ENCODE measurements at regions not wholly inside any gene's neighbourhood (a gene's known extent, or its start where the extent isn't known, plus 50 kb on each side); places are given as distances from the start of the nearest gene placed in this dataset.

DNA sequence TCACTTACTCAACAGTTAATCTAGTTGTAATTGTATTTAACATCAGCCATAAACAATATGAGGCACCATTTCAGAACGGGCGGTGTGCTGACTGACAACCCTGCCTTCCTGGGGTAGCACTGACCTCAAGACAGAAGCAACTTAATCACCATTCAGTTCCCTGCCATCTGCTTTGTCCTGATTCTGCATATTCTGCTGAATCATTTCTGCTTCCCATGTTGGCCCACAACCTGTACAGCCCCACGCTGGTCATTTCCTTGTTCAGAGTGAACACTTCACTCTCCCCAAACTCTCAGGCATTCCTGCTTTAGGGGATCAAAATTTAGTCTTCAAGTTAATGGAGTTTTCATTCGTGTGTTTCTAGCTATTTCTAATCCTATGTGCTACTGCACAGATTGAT, 132.3 kb upstream of the ZBED5 start:
- H3K4me3 ChIP-seq (ENCODE audit: low read depth, low read length, poor library complexity, severe bottlenecking) = no peak overlapping the region
- CTCF ChIA-PET = no interaction called here
- intact Hi-C loops (cut with micrococcal nuclease; ENCODE audit: unreplicated experiment) = no loop called here
- no peak overlapping the region for H3K27ac ChIP-seq (ENCODE audit: low read depth, low read length, poor library complexity, severe bottlenecking)
- no peaks in the 10 kb centered on the region for H3K9me3 ChIP-seq (ENCODE audit: low read depth, low read length, poor library complexity, severe bottlenecking)
- DNase-seq (ENCODE audit: low spot score) = no peak
- no TSS peak for BruUV-seq (replicated peaks)
- H3K4me1 ChIP-seq (ENCODE audit: insufficient read depth, low read length, poor library complexity, severe bottlenecking) = no peaks in the 10 kb centered on the region
- H3K27me3 ChIP-seq (replicated peaks; ENCODE audit: insufficient read depth, low read depth, low read length, poor library complexity) = no peaks in the 10 kb centered on the region
- TF ChIP-seq, protein P1, sequence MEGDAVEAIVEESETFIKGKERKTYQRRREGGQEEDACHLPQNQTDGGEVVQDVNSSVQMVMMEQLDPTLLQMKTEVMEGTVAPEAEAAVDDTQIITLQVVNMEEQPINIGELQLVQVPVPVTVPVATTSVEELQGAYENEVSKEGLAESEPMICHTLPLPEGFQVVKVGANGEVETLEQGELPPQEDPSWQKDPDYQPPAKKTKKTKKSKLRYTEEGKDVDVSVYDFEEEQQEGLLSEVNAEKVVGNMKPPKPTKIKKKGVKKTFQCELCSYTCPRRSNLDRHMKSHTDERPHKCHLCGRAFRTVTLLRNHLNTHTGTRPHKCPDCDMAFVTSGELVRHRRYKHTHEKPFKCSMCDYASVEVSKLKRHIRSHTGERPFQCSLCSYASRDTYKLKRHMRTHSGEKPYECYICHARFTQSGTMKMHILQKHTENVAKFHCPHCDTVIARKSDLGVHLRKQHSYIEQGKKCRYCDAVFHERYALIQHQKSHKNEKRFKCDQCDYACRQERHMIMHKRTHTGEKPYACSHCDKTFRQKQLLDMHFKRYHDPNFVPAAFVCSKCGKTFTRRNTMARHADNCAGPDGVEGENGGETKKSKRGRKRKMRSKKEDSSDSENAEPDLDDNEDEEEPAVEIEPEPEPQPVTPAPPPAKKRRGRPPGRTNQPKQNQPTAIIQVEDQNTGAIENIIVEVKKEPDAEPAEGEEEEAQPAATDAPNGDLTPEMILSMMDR (conservative IDR thresholded peaks at IDR 0.05; ENCODE audit: low read depth, low read length) = no peak
- TF ChIP-seq EZH2 (IDR thresholded peaks at IDR 0.05; ENCODE audit: borderline replicate concordance, low read depth, low read length, poor library complexity, severe bottlenecking) = no peak
- no peaks in the 10 kb centered on the region for H3K36me3 ChIP-seq (ENCODE audit: insufficient read depth, low read length, poor library complexity, severe bottlenecking)
- POLR2A ChIA-PET (ENCODE audit: low non-redundant PET) = no interaction called here

DNA sequence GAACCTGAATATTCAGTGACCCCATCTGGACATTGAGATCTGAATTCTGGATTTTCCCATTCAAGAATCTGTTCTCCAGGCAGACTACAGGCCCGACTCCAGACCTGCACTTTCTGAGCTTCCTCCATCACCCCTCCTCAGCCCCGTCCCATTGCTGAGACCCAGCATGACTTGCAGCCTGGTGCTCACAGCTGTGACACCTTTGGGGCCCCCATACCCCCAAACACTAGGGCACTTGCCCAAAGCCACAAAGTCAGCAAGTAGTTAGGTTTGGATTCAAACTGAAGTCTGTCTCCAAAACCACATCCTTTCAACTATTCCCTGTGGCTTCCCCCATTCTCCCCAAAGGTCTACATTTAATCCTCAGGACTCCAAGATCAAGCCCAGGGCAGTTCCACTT, 128.2 kb upstream of the ZBED5 start:
- no peak for DNase-seq (ENCODE audit: low spot score)
- Histone ChIP-seq H3K36me3 (ENCODE audit: insufficient read depth, low read length, poor library complexity, severe bottlenecking) (no peaks in the 10 kb centered on the region), H3K4me3 (ENCODE audit: low read depth, low read length, poor library complexity, severe bottlenecking) (no peak overlapping the region), H3K27me3 (replicated peaks; ENCODE audit: insufficient read depth, low read depth, low read length, poor library complexity) (no peaks in the 10 kb centered on the region), H3K4me1 (ENCODE audit: insufficient read depth, low read length, poor library complexity, severe bottlenecking) (peaks cover 7% of the 10 kb centered on the region), H3K27ac (ENCODE audit: low read depth, low read length, poor library complexity, severe bottlenecking) (no peak overlapping the region), H3K9me3 (ENCODE audit: low read depth, low read length, poor library complexity, severe bottlenecking) (no peaks in the 10 kb centered on the region)
- TF ChIP-seq, protein P1 (conservative IDR thresholded peaks at IDR 0.05; ENCODE audit: low read depth, low read length) = no peak
- TF ChIP-seq EZH2 (IDR thresholded peaks at IDR 0.05; ENCODE audit: borderline replicate concordance, low read depth, low read length, poor library complexity, severe bottlenecking) = no peak
- ChIA-PET POLR2A (ENCODE audit: low non-redundant PET) (no interaction called here), CTCF (no interaction called here)
- no TSS peak for BruUV-seq (replicated peaks)
- intact Hi-C loops (cut with micrococcal nuclease; ENCODE audit: unreplicated experiment) = no loop called here

DNA sequence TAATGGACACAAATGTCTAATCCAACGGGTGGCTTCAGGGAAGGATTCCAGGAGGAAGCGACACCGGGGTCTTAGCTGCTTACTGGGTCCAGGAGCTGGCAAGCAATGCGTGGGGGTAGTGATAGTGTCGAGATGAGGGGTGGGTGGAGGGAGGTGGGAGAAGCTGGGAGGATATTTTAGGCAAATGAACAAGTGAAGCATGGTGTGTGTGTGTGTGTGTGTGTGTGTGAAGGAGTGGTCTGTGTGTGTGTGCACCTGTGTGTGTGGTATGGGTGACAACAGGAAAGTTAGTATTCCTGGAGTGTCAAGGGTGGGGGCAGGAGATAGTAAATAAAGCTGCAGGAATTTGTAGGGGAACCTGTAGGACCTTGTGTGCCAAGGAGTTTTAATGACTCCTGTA, 126.9 kb upstream of the ZBED5 start:
- POLR2A ChIA-PET (ENCODE audit: low non-redundant PET) = no interaction called here
- H3K4me1 ChIP-seq (ENCODE audit: insufficient read depth, low read length, poor library complexity, severe bottlenecking) = peaks cover 7% of the 10 kb centered on the region
- CTCF ChIA-PET = no interaction called here
- no peaks in the 10 kb centered on the region for H3K9me3 ChIP-seq (ENCODE audit: low read depth, low read length, poor library complexity, severe bottlenecking)
- H3K27me3 ChIP-seq (replicated peaks; ENCODE audit: insufficient read depth, low read depth, low read length, poor library complexity) = no peaks in the 10 kb centered on the region
- TF ChIP-seq, protein P1 (conservative IDR thresholded peaks at IDR 0.05; ENCODE audit: low read depth, low read length) = no peak
- TF ChIP-seq EZH2 (IDR thresholded peaks at IDR 0.05; ENCODE audit: borderline replicate concordance, low read depth, low read length, poor library complexity, severe bottlenecking) = no peak
- H3K4me3 ChIP-seq (ENCODE audit: low read depth, low read length, poor library complexity, severe bottlenecking) = no peak overlapping the region
- H3K27ac ChIP-seq (ENCODE audit: low read depth, low read length, poor library complexity, severe bottlenecking) = no peak overlapping the region
- BruUV-seq (replicated peaks) = no TSS peak
- no peaks in the 10 kb centered on the region for H3K36me3 ChIP-seq (ENCODE audit: insufficient read depth, low read length, poor library complexity, severe bottlenecking)
- intact Hi-C loops (cut with micrococcal nuclease; ENCODE audit: unreplicated experiment) = no loop called here
- no peak for DNase-seq (ENCODE audit: low spot score)

Data from A673 (cell line).